CD4-positive, alpha-beta T cell treated with Interleukin-4 for 4 hours (primary cell): ENCODE measurements at regions not wholly inside any gene's neighbourhood (a gene's known extent, or its start where the extent isn't known, plus 50 kb on each side); places are given as distances from the start of the nearest gene placed in this dataset.
"Not testable (repeated sequence)": the region's sequence is repeated elsewhere in the genome, so short reads cannot be mapped to it uniquely, and the experiment has no call there.

Experiments
- DNase-seq: peaks from one replicate; pipeline ENCODE4 v3.0.0-alpha.2; 2020

DNA sequence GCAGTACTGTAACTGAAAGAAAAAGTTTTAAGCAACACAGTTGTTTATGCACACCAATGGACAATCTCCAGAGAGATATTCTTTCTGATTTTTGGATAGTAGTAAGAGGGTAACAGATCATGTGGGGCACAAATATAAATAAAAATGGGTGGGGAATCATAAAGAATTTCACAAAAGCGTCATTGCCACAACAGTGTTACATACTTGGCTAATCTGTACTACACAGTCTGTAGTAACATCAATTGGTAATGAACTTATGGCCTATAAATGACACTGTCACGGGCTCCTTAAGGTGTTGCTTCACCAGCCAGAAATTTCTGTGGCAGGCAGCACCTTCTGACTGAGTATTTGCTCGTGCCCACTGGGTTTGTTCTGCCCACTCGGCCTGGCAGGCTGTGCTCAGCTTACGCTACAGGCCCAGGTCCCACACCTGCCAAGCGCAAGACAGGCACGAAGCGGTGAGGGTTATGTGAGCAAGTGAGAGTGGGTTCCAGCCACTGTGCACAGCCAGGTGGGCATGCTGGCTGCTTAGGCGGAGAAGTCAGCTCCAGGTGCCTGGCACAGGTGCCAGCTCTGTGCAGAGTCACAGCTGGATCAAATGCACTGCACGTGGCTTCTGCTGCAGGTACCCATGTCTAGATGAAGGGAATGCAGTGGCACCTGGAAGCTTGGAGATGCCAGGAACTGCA lies 532.5 kb upstream of the SLC39A10 start:
- no peak for DNase-seq

DNA sequence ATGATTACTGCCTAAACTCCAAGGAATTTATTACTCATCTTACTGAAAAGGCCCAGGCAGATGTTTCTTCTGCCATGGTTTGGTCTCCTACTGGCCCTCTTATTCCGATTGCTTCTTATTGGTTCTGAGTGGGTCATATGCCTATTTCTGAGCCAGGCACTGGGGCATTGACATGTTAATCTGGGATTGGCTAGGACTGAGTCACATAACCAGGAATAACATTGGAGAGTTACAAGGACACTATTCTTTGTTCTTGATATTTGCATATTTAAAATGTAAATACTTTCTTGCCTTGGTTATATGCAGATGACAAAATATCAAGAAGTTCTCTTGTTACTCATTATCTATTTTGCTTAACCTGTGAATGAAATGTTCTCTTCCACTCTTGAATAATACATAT lies 534.4 kb upstream of the SLC39A10 start:
- no peak for DNase-seq

DNA sequence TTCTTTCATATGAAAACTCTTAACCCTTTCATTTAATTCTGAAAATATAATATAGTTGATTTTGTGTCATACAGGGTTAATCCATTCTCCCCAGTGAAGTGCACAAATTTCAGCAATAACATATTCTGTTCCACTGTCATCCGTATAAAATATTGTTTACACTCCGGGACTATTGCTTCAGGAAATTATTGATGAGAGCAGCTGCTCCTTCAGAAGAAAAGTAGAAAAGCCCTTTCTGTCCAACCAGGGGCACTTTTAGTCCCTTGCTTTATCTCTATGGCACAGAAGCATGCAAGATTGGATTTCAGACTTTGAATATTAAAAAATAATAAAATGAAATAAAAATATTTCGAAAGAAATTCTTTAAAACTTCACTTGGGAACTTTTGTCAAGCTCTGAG lies 535.7 kb upstream of the SLC39A10 start:
- no peak for DNase-seq

DNA sequence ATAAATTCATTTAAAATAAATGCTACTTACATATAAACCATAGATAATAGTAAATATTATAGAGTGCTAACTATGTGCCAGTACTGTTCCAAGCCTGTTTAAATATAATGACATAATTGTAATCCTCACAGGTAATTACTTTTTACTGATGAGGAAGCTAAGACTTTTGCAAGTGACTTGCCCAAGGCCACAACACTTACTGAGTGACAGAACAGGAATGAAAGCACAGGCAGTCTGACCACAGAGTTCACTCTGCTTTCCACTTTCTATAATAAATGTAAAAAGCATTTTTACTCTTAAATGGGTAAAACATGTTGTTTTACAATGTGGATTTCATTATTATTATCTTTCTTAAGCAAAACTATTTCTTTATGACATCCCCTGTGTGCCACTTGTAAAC lies 537.8 kb upstream of the SLC39A10 start:
- DNase-seq: no peak

DNA sequence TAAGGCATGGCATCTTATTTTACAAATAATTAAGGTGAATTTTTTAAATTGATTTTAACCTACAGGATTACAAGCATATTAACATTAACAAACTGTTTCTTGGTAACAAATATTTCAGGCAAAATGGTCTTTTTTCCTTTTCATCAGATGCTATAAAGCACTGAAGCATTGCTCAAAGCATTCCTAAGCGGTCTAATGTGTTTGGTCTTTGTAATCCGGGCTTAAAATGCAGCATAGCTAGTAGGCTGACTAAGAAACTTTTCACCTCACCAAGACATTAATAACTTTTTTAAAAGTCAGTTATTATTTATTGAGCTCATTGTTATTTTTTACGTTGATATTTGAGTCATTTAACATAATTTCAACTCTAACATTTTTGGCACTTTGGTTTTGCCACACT lies 538.8 kb upstream of the SLC39A10 start:
- no peak for DNase-seq

DNA sequence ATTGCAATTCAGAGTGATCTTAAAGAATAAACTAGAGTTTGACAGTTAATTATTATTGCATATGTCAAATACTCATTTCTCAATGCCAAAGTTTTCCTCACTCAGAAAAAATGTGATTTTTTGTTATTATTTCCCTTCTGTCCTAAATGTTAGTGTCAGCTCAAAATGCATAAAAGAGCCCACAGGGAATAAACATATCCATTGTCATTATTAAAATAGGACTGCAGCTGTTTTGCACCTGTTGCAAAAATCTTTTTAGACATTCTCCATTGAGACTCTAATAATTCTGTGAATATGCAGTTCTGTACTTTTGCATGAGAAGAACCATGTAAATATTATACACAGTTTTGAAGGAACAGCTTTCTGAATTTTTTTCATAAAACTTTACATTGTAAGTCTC lies 540.0 kb upstream of the SLC39A10 start:
- no peak for DNase-seq

DNA sequence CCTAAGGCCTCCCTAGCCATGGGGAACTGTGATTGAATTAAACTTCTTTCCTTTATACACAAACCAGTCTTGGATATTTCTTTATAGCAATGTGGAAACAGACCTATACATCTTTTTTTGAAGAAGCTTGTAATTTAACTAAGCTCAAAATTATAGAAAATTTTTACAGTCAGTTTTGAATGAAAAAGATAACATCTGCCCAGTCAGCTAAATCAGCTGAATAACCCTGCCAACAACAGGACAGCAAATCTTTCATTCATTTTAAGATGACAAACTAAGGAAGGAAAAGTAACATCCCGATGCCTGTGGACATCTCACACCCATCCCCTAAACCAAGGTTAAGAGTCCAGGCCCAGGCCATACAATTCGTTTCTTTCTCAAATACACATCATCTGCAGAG lies 541.3 kb upstream of the SLC39A10 start:
- DNase-seq: no peak

DNA sequence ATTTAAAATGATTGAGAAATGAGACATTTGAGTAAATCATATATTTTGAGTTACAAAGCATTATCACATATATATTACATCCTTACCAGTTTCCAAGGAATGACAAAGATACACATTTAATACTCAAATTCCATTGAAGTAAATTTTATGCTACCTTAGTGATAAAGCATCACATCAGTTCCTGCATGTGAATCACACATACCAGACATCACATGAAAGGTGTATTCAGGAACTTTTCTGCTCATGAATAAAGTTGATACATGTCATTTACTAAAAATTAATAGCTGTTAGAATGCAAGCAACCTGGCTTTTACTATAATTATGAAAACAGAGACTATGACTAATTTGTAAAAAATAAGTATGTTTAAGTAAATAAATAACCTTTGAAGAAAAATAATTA lies 548.8 kb upstream of the SLC39A10 start:
- DNase-seq: no peak

DNA sequence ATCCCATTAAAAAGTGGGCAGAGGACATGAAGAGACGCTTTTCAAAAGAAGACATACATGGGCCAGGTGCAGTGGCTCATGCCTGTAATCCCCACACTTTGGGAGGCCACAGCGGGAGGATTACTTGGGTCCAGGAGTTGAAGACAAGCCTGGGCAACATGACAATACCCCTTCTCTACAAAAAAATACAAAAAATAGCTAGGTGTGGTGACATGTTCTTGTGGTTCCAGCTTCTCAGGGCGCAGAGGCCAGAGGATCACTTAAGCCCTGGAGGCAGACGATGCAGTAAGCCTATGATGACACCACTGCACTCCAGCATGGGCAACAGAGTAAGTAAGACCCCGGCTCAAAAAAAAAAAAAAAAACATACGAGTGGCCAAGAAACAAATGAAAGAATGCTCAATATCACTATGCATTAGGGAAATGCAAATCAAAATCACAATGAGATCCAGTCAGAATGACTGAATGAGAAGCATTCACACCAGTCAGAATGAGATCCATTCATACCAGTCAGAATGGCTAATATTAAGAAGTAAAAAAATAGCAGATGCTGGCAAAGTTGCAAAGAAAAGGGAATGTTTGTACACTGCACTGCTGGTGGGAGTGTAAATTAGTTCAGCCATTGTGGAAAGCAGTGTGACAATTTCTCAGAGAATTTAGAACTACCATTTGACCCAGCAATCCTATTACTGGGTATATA lies 550.2 kb upstream of the SLC39A10 start:
- no peak for DNase-seq

DNA sequence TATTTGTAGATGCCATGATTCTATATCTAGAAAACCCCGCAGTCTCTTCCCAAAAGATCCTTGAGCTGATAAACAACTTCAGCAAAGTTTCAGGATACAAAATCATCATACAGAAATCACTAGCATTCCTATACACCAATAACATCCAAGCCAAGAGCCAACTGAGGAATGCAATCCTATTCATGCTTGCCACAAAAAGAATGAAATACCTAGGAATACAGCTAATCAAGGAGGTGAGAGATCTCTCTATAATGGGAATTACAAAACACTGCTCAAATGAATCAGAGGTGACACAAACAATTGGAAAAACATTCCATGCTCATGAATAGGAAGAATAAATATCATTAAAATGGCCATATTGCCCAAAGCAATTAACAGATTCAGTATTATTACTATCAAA lies 551.4 kb upstream of the SLC39A10 start:
- DNase-seq: no peak

DNA sequence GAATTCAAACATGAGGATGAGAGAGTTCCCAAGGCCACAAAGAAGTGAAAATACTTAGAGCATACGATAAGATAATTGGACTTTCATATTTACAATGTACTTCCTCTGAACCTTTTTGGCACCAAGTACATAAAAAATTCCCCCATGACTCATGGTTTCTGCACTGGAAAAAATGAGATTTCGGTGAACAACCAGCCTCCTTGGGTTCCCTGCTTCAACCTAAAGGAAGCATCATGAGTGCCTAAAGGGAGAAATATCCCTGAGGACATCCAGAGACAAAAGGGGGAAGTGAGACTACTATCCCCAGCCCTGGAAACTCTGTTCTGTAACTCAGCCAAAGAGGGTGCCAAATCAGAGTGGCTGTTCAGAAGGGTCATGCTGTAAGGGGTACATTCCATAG lies 562.7 kb upstream of the SLC39A10 start:
- no peak for DNase-seq

DNA sequence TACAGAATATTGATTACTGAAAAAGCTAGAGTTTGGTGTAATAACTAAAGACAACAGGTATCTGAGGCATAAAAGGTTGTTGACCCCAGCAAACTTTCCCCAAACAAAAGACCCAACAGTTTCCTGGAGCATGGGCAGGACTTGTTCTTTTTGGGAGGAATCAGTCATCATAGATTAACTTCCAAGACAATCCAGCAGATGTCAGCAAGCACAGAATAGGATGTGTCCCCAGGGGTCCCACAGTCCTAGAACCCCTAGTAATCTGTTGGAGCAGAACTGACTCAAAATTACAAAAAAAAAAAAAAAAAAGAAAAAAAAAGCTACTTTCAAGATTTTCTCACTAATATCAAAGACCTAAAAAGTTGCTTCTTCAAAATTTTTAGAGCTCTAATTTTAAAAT lies 564.7 kb upstream of the SLC39A10 start:
- no peak for DNase-seq

DNA sequence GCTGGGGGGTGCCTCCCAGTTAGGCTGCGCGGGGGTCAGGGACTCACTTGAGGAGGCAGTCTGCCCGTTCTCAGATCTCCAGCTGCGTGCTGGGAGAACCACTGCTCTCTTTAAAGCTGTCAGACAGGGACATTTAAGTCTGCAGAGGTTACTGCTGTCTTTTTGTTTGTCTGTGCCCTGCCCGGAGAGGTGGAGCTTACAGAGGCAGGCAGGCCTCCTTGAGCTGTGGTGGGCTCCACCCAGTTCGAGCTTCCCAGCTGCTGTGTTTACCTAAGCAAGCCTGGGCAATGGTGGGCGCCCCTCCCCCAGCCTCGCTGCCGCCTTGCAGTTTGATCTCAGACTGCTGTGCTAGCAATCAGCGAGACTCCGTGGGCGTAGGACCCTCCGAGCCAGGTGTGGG lies 584.2 kb upstream of the SLC39A10 start:
- not testable (repeated sequence) for DNase-seq

DNA sequence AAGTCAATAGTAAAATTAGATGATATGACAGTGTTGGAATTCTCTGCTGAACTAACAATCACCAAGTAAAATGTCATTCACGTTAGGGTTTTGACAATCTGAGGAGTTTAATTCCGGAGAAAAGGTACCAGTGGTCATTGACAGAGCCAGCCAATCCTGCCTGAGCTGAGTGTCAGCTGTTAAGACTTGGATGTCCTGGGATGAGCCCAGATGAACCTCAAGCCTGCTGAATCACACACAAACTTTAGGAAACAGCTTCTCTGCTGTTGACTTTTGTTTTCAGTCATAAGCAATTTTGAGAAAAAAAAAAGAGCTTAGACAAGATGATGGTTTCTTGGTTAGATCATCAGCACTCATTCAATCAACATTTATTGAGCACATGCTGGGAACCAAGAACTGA lies 600.0 kb upstream of the SLC39A10 start:
- DNase-seq: no peak

DNA sequence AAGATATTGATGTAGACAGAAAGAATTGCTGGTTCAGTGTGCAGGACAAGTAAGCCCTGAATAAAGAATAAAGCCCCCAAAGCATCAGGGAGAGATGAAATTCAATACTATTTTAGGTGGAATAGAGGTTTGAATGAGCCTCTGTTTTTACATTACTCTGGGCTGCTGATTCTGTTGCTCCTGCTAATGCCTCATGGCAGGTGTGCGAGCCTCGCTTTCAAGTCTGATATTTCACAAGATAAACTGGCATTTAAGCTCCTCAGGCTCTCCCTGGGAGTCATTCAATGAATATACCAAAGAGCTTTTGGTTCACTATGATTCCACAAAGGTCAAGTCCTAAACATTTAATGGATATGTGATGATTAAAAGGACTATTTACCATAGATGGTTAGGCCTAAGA lies 601.0 kb upstream of the SLC39A10 start:
- no peak for DNase-seq

DNA sequence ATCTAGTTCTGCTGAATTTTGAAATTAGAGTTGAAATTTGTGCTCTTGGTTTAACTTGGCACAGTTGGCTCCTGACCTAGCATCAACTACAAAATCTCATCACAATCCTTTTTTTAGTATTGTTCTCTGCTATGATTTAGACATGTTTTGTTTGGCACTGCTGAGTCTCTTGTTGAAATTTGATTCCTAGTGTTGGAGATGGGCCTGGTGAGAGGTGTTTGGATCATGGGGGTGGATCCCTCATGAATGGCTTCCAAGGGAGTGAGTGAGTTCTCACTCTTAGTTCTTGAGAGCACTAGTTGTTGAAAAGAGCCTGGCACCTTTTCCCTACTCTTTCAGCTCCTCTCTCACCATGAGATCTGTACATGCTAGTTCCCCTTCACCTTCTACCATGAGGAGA lies 605.6 kb upstream of the SLC39A10 start:
- no peak for DNase-seq

DNA sequence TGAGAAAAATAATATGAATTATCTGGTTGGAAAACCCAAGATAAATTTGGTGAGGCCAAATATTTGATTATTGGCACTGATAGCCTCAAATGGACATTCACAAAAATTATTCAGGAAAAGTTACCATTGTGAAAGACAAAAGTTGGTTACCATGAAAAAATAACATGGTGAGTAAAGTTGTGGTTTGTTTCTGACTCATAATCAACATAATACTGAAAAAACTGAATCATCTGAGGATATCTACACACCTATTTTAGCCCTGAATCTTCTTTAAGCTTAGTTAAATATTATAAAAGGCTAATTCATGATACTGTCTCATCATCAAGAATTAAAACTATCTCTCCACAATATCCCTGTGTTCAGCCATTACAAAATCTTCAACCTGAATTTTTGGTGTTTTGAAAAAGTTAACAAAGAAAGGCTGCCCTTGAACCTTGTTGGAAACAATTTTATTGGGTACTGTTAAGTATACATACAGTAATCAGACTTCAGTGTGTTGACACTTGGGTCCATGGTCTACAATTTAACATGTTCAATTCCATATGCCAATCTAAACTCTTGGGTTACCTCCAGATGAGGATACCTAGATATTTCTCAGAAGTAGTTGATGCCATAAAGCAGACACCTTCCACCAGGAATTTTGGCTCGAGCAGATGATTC lies 607.5 kb upstream of the SLC39A10 start:
- DNase-seq: no peak

DNA sequence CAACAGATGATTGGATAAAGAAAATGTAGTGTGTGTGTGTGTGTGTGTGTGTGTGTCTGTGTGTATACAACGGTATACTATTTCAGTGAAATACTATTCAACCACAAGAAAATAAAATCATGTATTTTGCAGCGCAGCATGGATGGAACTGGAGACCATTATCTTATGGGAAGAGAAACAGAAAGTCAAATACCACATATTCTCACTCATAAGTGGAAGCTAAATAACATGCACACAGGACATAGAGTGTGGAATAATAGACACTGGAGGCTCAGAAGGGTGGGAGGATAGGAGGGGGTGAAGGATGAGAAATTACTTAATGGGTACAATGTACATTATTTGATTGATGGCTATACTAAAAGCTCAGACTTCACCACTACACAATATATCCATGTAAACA lies 609.1 kb upstream of the SLC39A10 start:
- no peak for DNase-seq

DNA sequence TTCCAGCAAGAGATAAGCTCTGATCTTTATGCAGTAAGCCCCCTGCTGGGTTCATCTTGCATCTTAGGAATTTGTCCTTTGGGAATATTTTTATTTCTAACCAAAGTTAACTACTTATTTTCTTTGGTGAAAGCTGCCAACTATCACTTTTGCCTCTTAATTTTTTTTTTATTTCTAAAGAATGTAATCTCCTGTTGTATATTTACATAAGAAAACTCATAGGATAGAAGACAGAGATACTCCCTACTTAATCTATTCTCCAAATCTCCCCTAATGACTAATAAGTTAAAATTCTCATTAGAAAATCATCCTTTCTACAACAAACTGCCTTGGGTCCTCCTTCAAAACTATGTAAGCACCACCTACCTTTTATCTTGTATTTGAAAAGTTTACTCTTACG lies 612.2 kb upstream of the SLC39A10 start:
- DNase-seq: no peak

DNA sequence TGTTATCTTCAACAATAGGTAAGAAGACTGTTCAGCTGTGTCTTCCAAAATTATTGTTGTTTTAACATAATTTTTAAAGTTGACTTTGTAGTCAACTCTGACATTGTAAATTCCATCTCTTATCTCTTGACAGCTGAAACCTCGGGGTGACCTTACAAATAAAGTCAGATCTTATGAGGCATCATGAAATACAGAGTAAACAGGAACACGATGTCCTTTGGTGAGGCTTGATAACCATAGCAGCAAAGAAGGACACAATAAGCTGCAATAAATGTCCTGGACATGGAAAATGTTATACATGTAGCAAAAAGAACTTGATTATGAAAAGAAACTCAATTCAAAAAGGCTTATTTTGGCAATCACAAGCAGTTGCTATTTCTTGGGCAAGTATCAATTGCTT lies 618.9 kb upstream of the SLC39A10 start:
- DNase-seq: no peak

DNA sequence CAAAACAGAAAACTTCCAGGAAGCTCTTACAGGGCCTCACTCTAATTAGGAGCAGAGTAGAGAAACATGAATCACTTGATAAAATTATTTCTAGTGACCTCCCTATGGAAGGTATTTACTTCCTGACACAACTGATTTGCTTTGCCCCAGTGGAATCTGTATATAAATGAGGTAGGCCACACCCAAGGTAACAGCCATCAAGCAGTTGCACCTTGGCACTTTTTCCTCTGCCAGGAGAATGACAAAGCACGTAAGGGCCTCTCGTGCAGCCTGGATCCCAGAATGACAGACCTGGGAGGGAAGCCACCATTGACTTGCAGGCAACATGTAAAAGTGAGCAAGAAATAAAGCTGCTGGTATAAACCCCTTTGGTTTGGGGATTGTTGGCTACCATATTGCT lies 620.0 kb upstream of the SLC39A10 start:
- DNase-seq: no peak

DNA sequence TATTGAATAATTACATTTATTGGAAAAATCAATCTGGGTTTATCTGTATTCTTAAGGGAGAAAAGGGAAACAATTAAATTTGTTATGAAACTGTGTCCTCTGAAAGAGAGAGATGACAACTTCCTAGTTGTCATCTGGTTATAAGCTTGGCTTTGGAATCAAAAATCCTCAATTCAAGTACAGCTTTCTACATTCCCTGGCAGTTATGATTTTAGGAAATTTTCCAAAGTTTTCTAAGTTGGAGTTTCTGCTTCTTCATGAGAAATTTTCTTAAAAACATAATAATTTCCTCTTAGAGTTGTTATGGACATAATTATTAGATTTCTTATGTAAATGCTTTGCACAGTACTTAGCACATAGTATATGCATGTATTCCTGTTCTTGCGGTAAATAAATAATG lies 625.6 kb upstream of the SLC39A10 start:
- DNase-seq: no peak

DNA sequence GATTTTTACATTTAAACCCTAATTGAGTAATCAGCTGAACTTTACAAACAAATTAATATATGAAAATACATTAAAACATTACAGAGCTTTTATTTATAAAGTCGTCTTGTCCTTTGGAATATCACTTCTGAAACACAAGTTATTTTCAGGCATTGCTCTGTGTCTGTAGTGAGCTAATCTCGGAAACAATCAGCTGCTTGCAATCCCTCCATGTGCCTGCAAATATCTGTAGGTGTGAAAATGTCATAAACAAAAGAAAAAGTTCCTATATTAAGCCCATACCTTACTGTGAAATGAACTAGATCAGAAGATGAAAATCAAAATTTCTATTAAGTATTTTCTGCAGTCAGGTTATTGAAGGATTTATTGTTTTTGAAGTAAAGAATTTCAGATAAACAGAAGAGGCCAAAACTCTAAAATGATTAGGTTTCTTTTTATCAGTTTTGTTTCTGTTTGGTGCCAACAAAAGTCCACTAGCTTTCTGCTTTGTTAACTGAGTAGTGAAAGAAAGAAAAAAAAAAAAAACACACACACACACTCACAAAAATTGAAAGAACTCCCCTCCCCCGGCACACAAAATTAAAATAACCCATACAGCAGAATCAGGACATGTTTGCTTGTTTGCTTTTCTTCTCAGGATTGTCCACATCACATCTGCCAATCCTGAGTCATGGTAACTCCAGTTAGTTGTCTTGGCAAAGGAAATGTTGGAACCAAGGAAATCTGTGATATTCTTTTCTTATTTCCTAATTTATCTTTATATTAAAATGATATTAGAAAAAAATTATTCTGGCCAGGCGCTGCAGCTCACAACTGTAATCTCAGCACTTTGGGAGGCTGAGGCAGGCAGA lies 627.0 kb upstream of the SLC39A10 start:
- DNase-seq: no peak

DNA sequence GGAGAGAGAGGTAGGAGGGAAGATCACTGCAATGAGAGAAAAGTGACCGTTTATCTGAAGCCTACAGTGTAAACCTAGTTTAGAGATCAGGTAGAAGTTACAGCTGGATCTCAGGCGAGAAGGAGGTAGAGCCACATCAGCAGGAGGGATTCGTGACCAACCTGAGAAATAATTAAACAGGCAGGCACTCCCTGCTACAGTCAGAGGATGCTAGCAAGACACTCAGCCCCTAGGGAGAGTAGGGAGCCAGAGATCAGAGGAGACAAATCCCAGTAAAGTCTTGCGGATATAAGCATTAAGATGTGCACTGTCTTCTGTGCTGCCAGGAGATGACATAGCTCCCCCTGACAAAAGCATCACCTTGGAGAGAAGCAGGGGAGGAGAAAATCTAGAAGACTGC lies 629.1 kb upstream of the SLC39A10 start:
- no peak for DNase-seq
